Activated CD8-positive, alpha-beta memory T cell treated with anti-CD3 and anti-CD28 coated beads for 48 hours (primary cell): ENCODE measurements at regions not wholly inside any gene's neighbourhood (a gene's known extent, or its start where the extent isn't known, plus 50 kb on each side); places are given as distances from the start of the nearest gene placed in this dataset.
"Not testable (repeated sequence)": the region's sequence is repeated elsewhere in the genome, so short reads cannot be mapped to it uniquely, and the experiment has no call there.

Experiments
- DNase-seq, 3 experiments: peaks; one replicate each; pipeline ENCODE4 v3.0.0-alpha.2; 2020; ENCODE audit warnings: low read depth in 2 of 3, low spot score in 2 of 3

DNA sequence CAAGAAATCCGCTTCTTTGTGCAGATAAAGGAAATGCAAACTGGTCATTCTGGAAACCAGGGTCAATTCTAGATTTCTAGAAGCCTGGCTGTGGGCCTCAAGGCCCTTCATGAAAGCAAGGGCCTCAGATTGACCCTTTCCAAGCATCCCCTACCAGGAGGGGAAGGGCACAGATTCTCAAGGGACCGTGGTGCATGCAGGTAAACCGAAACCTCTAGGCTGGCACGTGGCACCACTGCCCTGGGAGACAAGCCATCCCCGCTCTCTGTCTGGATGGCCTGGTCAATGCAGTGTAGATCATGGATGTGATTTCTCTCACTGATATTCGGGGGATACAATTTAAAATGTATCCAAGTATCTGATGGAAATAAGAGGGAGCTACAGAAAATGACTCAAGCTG, 69.4 kb downstream of the TOMM20 start:
- DNase-seq, result no peak

DNA sequence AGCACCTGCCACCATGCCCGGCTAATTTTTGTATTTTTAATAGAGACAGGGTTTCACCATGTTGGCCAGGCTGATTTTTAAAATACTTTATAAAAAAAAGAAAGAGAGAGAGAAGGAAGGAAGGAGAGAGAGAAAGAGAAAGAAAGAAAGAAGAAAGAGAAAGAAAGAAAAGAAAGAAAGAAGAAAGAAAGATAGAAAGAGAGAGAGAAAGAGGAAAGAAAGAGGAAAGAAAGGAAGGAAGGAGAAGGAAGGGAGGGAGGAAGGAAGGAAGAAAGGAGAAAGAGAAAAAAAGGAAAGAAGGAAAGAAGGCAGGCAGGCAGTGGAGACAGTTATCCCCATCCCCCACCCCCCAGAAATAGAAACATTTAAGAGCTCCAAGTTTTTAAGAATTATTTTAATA, 69.9 kb downstream of the TOMM20 start:
- DNase-seq, result no peak

DNA sequence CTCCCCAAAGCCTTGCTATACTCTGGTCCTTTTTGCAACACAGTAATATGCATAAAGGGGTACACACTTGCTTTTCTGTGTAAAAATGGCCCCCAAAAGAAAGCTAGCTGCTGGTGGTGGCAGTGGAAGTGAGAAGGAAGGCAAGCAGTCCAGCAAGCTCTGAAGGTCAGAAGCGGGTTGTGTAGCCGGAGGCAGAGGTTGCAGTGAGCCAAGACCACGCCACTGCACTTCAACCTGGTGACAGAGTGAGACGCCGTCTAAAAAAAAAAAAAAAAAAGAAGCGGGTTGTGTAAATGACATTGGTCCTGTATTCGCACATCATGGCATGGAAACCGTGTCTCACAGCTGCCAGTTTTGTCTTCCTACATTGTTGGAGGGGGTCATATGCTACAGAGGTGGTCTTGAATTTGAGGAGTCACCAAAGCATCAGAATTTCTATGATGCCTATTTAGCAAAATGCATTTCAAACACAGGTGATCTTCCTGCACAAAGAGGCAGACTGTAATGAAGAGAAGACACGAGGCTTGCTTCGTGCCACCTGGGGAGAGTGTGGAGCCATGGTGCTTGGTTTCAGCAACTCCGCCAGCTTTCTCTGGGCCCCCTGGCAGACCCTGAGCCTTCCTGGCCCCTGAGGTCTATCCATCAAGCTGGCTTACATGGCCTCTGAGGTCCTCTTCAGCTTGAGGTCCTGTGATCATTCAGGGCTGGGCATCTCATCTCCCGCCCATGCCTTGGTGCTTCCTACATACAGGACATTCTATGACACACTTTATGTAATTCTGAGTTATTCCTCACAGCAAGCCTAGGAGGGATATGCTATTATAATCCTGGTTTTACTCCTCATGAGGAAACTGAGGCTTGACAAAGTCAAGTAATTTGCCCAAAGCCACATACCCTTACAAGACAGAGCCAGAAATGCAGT, 71.0 kb downstream of the TOMM20 start:
- no peak for DNase-seq

DNA sequence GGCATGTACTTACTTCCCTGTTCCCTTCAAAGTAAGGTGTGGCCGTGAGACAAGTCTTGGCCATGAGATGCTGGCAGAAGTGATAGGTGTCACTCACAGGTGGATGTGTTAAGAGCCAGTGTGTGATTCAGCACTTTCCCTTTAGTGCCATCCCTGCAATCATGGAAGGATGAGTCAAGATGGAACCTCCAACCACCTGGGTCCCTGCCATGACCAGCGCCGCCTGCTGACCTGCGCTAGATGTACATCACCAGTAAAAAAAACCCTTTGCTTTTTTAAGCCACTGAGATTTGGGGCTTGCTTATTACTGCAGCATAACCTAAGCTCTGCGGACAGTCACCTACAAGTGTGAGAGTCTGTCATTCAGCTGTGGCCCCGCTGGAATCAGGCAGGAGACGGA, 71.7 kb downstream of the TOMM20 start:
- DNase-seq, result no peak

DNA sequence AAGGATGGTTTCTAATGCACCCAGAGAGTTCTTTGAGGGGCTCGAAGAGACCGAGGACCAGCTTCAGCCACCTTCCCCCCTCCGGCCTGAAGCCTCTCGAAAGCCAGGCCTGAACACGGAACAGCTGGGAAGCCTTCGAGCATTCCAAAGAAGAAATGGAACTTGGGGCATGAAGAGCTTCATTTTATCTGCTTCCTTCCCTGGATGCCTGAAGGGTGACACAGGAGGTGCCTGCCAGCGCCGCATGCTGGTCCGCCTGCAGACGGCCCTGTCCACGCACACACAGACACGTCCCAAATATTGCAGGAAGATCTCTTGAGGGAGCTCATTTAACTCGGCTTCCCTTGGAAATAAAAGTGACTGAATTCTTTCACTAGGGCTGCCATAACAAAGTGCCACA, 73.7 kb downstream of the TOMM20 start:
- no peak for DNase-seq

DNA sequence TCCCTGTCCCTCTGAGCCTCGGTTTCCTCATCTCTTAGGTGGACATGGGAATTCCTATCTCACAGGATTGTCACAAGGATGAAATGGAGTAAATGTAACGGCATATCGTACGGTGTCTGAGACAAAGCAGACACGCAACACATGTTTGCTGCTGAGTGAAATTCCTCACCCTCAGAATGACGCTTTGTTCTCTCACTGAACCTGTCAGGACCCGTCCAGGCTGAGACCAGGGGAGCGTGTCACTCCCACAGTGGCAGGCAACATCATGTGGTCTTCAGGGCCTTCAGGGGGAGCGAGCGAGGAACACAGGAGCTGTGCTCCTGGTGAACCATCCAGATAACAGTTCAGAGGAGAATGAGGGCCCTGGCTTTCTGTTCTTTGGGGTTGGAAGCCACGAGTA, 74.2 kb downstream of the TOMM20 start:
- no peak for DNase-seq

DNA sequence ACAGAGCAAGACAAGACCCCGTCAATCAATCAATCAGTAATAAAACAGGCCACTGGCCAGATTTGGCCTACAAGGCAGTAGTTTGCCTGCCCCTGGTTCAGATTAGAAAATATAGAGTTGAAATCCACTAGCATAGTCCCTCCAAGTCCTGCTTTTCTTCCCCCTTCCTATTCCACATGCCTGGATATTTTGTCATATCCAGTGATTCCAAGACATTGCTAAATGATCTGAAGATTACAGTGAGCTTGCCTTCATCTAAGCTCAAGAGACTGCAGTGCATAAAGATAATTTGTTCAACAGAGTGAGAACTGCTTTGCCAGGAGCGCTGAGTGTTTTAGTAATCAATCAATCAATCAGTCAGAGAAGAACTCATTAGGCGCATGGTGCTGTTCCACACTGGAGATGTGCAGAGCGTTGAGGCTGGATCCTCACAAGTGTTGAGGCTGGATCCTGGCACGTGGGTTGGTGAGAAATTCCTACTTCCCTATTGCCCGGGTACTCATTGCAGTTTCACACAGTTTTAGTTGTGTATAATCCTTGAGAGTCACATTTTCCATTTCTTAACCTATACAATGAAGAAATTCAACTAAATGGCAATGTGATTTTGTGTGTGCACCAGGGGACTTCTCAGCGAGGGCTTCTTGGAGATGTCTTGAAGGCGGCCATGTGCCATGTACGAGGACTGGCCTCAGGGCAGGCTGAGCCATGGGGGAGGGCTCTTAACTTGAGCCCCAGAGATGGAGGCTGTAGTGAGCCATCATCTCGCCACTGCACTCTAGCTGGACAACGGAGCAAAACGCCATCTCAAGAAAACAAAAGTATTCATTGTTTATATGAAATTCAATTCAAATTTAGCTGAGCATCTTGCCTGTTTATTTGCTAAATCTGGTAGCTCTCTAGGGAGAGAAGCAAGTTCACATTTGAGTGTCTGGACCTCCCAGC, 76.3 kb downstream of the TOMM20 start:
- DNase-seq, result no peak

DNA sequence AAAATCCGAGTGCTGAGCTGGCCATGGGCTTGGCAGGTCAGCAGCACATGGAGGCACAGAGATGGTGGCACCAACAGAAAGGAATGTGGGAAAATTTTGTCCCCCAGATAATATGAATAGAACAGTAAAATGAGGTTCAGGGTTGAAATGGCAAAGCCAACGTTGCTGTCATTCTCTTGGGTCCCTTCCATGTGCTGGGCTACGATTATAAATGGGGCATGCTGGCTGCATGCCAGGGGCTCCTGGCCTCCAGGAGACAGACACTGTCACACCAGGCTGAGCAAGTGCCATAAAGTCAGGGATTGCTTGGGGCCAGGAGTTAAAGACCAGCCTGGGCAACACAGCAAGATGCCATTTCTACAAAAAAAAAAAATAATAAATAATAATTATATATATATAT, 77.1 kb downstream of the TOMM20 start:
- DNase-seq, result no peak

DNA sequence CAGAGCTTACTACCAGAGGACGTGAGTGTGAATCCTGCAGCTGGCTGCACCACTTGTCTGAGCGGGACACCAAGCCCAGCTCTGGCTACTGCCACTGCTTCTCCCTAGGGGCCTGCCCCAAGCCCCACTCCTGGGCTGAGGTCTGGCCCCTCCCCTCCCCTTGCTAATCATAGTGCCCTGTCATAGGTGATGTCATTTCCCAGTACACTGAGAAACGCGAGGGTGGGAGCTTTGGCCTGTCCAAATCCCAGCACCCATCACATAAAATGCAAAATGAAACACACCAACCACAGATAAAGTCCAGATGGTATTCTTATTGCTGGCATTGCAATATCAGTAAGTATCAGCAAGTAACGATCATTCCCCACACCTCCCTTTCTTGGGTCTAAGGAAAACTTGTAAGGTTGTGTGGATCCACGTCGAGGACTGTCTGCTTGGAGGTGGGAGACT, 77.7 kb downstream of the TOMM20 start:
- DNase-seq, result no peak

DNA sequence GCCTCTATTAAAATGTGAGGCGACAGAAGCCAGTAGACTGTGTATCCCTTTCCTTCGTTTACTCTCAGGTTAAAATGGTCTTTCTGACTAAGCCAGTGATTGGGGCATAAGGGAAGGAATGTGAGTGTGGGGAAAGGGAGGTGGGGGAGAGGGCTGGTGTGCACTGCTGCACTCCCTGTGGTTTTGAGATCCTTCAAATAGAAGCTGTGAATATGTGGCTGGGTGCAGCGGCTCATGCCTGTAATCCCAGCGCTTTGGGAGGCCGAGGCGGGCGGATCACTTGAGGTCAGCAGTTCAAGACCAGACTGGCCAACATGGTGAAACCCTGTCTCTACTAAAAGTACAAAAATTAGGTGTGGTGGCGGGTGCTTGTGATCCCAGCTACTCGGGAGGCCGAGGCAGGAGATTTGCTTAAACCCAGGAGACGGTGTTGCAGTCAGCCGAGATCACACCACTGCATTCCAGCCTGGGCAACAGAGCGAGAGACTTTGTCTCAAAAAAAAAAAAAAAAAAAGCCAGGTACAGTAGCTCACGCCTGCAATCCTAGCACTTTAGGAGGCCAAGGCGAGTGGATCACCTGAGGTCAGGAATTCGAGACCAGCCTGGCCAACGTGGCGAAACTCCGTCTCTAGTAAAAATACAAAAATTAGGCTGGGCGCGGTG, 78.8 kb downstream of the TOMM20 start:
- DNase-seq, result not testable (repeated sequence)

DNA sequence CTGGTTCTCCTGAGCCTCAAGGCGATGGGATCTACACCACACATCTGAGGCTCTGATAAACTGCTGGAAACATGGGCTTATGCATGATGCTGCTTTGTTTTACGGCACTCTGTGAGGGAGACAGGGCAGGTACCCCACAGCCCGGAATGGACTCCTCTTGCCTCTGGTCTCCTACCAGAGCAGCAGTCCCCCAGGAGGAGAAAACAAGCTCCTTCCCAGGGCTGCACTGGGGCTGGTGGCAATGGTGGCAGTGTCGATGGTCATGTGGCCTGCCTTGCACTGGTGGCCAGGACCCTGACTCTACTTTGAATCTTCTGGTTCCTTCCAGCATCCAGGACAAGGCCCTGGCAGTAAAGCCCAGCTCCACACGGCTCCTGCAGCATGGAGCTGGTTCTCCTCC, 79.4 kb downstream of the TOMM20 start:
- no peak for DNase-seq

DNA sequence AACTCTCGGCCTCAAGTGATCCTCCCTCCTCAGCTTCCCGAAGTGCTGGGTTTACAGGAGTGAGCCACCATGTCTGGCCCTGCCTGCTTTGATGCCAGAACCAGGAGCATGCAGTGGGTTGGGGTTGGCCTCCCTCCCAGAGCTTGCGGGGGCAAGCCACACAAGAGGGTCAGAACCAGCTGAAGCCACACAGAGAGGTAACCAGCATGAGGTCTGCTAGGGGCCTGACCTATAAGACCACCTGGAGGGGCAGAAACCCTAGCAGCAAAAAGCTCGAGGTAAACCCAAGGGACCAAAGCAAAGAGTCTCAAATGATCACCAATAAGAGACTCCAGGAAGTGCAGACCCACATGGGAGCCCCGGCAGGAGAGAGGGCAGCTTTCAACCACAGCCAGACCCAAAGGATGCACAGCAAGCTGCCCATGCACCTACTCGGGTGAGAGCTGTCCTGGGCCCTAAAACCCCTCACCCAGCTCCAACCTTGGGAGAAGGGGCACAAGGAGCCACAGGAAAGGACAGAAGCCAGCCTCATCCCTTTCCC, 81.2 kb downstream of the TOMM20 start:
- DNase-seq, result no peak

DNA sequence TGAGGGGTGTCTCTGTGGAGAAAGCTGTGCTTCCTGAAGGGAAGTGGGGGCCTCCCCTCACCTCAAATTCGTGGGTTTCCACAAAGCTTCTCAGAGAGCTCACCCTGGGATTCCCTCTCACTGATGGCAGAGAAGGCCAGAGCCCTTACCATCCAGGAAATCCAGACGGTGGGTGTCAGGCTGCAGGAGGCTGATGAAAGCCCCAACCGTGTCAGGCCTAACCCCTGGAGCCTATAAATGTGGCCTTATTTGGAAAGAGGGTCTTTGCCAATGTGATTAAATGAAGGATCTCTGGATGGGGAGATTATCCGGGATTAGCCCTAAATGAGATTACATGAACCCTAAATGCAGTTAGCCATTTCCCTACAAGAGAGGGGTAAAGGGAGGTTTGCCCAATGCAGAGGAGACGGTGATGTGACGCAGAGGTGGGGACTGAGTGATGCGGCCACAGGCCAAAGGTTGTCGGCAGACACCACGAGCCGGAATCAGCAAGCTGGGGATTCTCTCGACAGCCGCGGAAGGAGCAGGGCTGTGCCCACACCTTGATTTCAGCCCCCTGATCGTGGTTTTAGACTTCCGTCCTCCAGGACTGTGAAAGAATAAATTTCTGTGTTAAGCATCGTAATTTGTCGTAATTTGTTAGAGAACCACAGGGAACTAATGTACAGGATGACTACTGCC, 82.6 kb downstream of the TOMM20 start:
- DNase-seq, result no peak

DNA sequence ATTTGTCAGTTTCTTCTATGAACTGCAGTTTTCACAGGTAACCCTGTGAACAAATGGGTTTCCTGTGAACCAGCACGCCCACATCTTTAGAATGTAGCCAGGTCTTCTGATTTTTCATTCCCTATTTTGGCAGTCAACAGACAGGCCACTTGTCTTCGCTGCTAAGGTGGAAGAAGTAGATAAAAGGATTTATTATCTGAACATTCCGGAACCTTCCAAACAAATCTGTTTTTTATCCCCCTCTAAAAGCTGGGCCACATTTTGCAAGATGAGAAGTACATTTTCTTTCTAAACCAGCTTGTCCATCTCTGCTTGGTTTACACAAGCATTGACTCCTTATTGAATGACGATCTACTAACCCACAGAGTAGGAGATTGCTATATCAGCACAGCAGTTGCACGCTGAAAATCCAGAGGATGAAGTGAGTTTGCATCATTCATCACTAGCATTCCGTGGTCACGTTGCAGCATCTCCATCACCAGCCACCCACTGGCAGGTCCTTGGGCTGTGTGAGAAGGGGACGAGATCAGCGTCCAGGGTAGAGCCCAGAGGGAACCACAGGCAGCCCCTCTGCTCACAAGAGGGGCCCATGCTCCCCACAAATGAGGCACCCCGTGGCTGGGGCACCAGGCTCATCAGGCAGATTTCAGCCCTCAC, 83.5 kb downstream of the TOMM20 start:
- DNase-seq, result no peak

DNA sequence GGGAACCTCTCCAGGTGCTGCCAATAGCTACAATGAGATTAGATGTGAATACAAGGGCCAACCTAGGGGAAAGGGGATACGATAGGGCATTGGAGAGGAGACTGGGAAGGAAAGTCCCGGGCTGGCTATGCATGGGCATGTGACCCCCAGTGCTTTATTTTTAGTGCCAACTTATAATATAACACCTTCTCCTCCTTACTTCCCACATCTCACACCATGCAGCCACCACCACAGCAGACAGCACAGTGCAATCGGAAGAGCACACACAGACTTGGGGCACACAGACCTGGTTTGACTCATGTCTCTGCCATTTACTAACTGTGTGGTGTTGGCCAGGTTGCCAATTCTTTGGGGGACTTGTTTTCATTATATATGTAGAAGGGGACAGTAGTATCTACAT, 85.4 kb downstream of the TOMM20 start:
- DNase-seq, result no peak

DNA sequence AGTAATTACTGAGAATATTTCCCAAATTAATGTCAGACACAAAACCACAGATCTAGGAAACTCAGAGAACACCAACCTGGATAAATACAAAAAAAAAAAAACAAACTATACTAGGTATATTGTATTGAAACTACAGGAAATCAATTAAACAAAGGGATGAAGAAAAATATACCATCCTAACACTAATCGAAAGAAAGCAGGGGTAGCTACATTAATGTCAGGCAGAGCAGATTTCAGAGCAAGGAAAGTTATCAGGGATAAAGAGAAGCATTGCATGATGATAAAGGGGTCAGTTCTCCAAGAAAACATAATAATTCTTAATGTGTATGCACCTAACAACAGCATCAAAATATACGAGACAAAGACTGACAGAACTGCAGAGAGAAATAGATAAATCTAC, 89.9 kb downstream of the TOMM20 start:
- no peak for DNase-seq

DNA sequence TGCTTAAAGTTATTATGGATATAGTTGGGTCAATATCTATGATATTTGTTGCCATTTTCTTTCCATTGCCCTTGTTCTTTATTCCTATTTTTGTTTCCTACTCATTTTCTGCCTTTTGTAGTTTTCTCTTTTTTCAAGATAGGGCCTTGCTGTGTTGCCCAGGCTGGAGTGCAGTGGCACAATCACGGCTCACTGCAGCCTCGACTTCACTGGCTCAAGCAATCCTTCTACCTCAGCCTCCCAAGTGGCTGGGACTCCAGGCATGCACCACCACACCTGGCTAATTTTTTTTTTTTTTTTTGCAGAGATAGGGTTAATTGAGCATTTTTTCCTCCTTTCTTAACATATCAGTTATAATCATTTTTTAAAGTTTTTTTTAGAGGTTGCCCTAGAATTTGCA, 92.7 kb downstream of the TOMM20 start:
- DNase-seq, result no peak

DNA sequence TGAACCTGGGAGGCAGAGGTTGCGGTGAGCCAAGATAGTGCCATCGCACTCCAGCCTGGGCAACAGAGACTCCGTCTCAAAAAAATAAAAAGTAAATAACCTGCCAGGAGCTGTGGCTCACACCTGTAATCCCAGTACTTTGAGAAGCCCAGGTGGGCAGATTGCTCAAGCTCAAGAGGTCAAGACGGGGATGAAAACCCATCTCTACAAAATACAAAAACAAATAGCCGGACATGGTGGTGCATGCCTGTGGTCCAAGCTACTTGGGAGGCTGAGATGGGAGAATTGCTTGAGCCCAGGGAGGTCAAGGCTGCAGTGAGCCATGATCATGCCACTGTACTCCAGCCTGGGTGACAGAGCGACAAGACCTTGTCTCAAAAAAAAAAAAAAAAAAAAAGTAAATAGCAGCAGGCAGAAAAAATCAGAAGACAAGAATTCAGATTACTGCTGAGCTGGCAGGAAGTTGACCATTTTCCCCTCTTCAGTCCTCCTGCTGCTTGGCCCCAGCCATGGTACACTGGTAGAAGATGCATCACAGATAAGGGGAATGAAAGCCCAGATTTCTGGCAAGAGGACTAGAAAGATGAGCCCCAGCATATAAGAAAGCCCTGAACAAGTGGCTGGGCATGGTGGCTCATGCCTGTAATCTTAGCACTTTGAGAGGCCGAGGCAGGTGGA, 97.6 kb downstream of the TOMM20 start:
- no peak for DNase-seq

DNA sequence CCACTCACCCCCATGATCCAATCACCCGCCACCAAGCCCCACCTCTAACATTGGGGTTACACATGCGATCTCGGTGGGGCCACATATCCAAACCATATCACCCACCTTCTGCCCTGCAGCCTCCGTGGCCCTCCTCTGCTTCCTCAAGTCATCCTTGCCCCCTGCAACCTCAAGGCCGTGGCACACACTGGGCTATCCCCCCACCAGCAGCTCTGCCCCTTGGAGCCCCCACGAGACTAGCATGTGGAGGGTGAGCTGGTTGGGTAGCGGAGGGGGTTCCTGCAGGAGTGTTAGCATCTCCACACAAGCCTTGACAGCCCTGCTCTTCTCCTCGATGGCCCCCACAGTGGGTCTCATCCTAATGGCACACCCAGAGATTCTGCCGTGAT, 100.8 kb downstream of the TOMM20 start:
- DNase-seq, result no peak
